HCT116 (cell line): ENCODE measurements at regions not wholly inside any gene's neighbourhood (a gene's known extent, or its start where the extent isn't known, plus 50 kb on each side); places are given as distances from the start of the nearest gene placed in this dataset.

Source experiments
- ATAC-seq: fragments of 200-7000 bp; cut with Tn5 transposase; 2 replicates; pipeline ENCODE4 v1.9.1; 2020; ENCODE audit warnings: mild to moderate bottlenecking, moderate library complexity
- BruUV-seq: library from RNA; stranded (reverse); fragments of 400-500 nt; replicated peaks from 2 replicates; lab custom pipeline; 2021; lab: Mats Ljungman, UMichigan
- CTCF ChIA-PET: fragments of 300-600 bp; sonication (Branson Sonifier 250); formaldehyde crosslinking; loops from one replicate; lab custom pipeline; 2021; ENCODE audit warnings: antibody characterized with exemption; lab: Charles Lee
- POLR2A ChIA-PET: fragments of 300-600, 350-600 bp; sonication (Branson Sonifier 250); formaldehyde crosslinking; loops from one replicate; lab custom pipeline; 2021; ENCODE audit warnings: antibody characterized with exemption; lab: Charles Lee
- RAD21 ChIA-PET, 2 experiments: fragments of 300-600 bp; sonication (Branson Sonifier 250); formaldehyde crosslinking; loops; one replicate each; lab custom pipeline; 2023; ENCODE audit warnings: low total read pairs in 2 of 2; ENCODE audit not compliant: uncharacterized antibody in 2 of 2, unreplicated experiment in 2 of 2, low non-redundant PET in 1 of 2; lab: Charles Lee
- DNase-seq: peaks from one replicate; pipeline ENCODE4 v3.0.0-alpha.2; 2010; ENCODE audit warnings: low read depth, low spot score
- H2AFZ ChIP-seq: fragments of 200-600 bp; shearing (Covaris generic), sonication (generic); 2 replicates; pipeline ENCODE4 v1.6.1; 2017; ENCODE audit warnings: low read depth, mixed run types, mixed read lengths, antibody characterized with exemption, low read length; ENCODE audit not compliant: poor library complexity, severe bottlenecking
- H3K27ac ChIP-seq: 2 replicates; pipeline ENCODE4 v1.5.1; 2012; ENCODE audit warnings: low read depth, low read length
- H3K27me3 ChIP-seq: fragments of 200-600 bp; sonication (generic); 2 replicates; pipeline ENCODE4 v1.6.1; 2016; ENCODE audit warnings: mixed run types, low read length, mixed read lengths; ENCODE audit not compliant: insufficient read depth
- H3K36me3 ChIP-seq, 2 experiments: fragments of 200-500 bp in 1 of 2; fragments of 200-600 bp in 1 of 2; sonication (Bioruptor generic) in 1 of 2; sonication (generic) in 1 of 2; 2 replicates each; pipeline versions ENCODE4 v1.5.1 to v1.6.1; 2014 to 2016; ENCODE audit warnings: low read length in 2 of 2, inconsistent platforms in 1 of 2, mixed read lengths in 1 of 2, mixed run types in 1 of 2; ENCODE audit not compliant: insufficient read depth in 2 of 2, control insufficient read depth in 1 of 2
- H3K4me1 ChIP-seq, 2 experiments: fragments of 200-600 bp in 1 of 2; sonication (generic) in 1 of 2; 2 replicates each; pipeline versions ENCODE4 v1.5.1 to v1.6.1; 2012 to 2017; ENCODE audit warnings: low read length in 2 of 2, inconsistent platforms in 1 of 2, mild to moderate bottlenecking in 1 of 2, mixed read lengths in 1 of 2, mixed run types in 1 of 2, moderate library complexity in 1 of 2; ENCODE audit not compliant: insufficient read depth in 2 of 2, control insufficient read depth in 1 of 2
- H3K4me2 ChIP-seq: fragments of 200-600 bp; sonication (generic); 2 replicates; pipeline ENCODE4 v1.6.1; 2017; ENCODE audit warnings: mixed run types, low read length, mixed read lengths
- H3K4me3 ChIP-seq, 2 experiments: fragments of 200-600 bp in 1 of 2; sonication (generic) in 1 of 2; replicated peaks in 1 of 2; 2 replicates each; pipeline ENCODE4 v1.5.1; 2011 to 2016; ENCODE audit warnings: low read length in 2 of 2, control low read depth in 1 of 2, low read depth in 1 of 2, mild to moderate bottlenecking in 1 of 2, mixed read lengths in 1 of 2, mixed run types in 1 of 2
- H3K79me2 ChIP-seq: fragments of 200-600 bp; sonication (generic); 2 replicates; pipeline ENCODE4 v1.6.1; 2017; ENCODE audit warnings: mild to moderate bottlenecking, mixed run types, low read length, moderate library complexity, mixed read lengths; ENCODE audit not compliant: insufficient read depth
- H3K9ac ChIP-seq: fragments of 200-600 bp; sonication (generic); 2 replicates; pipeline ENCODE4 v1.6.1; 2016; ENCODE audit warnings: low read length, mixed read lengths
- H3K9me2 ChIP-seq: fragments of 200-600 bp; sonication (generic), shearing (Covaris generic); 2 replicates; pipeline ENCODE4 v1.6.1; 2017; ENCODE audit warnings: mixed run types, mild to moderate bottlenecking, moderate library complexity; ENCODE audit not compliant: insufficient read depth
- H3K9me3 ChIP-seq, 2 experiments: fragments of 200-500 bp in 1 of 2; fragments of 200-600 bp in 1 of 2; sonication (Bioruptor generic) in 1 of 2; sonication (generic) in 1 of 2; 2 replicates each; pipeline ENCODE4 v1.6.1; 2014 to 2017; ENCODE audit warnings: low read length in 2 of 2, mixed read lengths in 2 of 2, inconsistent platforms in 1 of 2, low read depth in 1 of 2, mild to moderate bottlenecking in 1 of 2, mixed run types in 1 of 2, moderate library complexity in 1 of 2; ENCODE audit not compliant: control insufficient read depth in 1 of 2, insufficient read depth in 1 of 2
- H4K20me1 ChIP-seq: fragments of 200-600 bp; sonication (generic), shearing (Covaris generic); 2 replicates; pipeline ENCODE4 v1.6.1; 2017; ENCODE audit warnings: mixed run types, mild to moderate bottlenecking, moderate library complexity; ENCODE audit not compliant: insufficient read depth
- ATF3 ChIP-seq: IDR thresholded peaks from 2 replicates; pipeline ENCODE4 v1.6.1; 2012
- CEBPB ChIP-seq: IDR thresholded peaks from 2 replicates; pipeline ENCODE4 v1.6.1; 2012; ENCODE audit warnings: low read depth
- CTCF ChIP-seq, 3 experiments: fragments of 200-600 bp in 1 of 3; sonication (generic) in 1 of 3; IDR thresholded peaks in 2 of 3; conservative IDR thresholded peaks in 1 of 3; 2 replicates each; pipeline ENCODE4 v1.5.1; 2012 to 2017; ENCODE audit warnings: low read depth in 2 of 3, low read length in 2 of 3, antibody characterized with exemption in 1 of 3, borderline replicate concordance in 1 of 3, control low read depth in 1 of 3, mild to moderate bottlenecking in 1 of 3, mixed read lengths in 1 of 3, mixed run types in 1 of 3, moderate library complexity in 1 of 3; ENCODE audit not compliant: insufficient read depth in 1 of 3
- EGR1 ChIP-seq: IDR thresholded peaks from 2 replicates; pipeline ENCODE4 v1.6.1; 2012; ENCODE audit warnings: low read depth
- EZH2 ChIP-seq: fragments of 200-600 bp; sonication (generic); IDR thresholded peaks from 2 replicates; pipeline ENCODE4 v1.6.1; 2017; ENCODE audit warnings: antibody characterized with exemption, mixed run types
- EZH2phosphoT487 ChIP-seq: fragments of 200-600 bp; IDR thresholded peaks from 2 replicates; pipeline ENCODE4 v1.6.1; 2018; ENCODE audit warnings: antibody characterized with exemption, borderline replicate concordance
- FOSL1 ChIP-seq: IDR thresholded peaks from 2 replicates; pipeline ENCODE4 v1.6.1; 2012; ENCODE audit warnings: low read depth
- JUND ChIP-seq: IDR thresholded peaks from 2 replicates; pipeline ENCODE4 v1.6.1; 2012
- MAX ChIP-seq: IDR thresholded peaks from 2 replicates; pipeline ENCODE4 v1.6.1; 2012
- POLR2A ChIP-seq: IDR thresholded peaks from 2 replicates; pipeline ENCODE4 v1.7.0; 2011; ENCODE audit warnings: borderline replicate concordance; ENCODE audit not compliant: insufficient read depth, insufficient read length; ENCODE audit errors: extremely low read depth
- POLR2AphosphoS5 ChIP-seq: IDR thresholded peaks from 2 replicates; pipeline ENCODE4 v1.6.1; 2011; ENCODE audit warnings: mild to moderate bottlenecking, low read depth, low read length, moderate library complexity
- RAD21 ChIP-seq: IDR thresholded peaks from 2 replicates; pipeline ENCODE4 v1.6.1; 2012; ENCODE audit warnings: low read depth, mild to moderate bottlenecking
- REST ChIP-seq: IDR thresholded peaks from 2 replicates; pipeline ENCODE4 v1.6.1; 2012; ENCODE audit warnings: low read depth
- SIN3A ChIP-seq: IDR thresholded peaks from 2 replicates; pipeline ENCODE4 v1.6.1; 2012; ENCODE audit warnings: low read depth
- SRF ChIP-seq: IDR thresholded peaks from 2 replicates; pipeline ENCODE4 v1.6.1; 2012; ENCODE audit warnings: low read depth
- TCF7L2 ChIP-seq: IDR thresholded peaks from 2 replicates; pipeline ENCODE4 v1.7.0; 2011; ENCODE audit warnings: borderline replicate concordance, inconsistent platforms; ENCODE audit not compliant: insufficient read depth, insufficient read length; ENCODE audit errors: extremely low read depth
- YY1 ChIP-seq: IDR thresholded peaks from 2 replicates; pipeline ENCODE4 v1.6.1; 2011; ENCODE audit warnings: low read length, low read depth, moderate library complexity, mild to moderate bottlenecking; ENCODE audit not compliant: insufficient replicate concordance; ENCODE audit errors: extremely low read depth
- ZBTB33 ChIP-seq: IDR thresholded peaks from 2 replicates; pipeline ENCODE4 v1.6.1; 2011; ENCODE audit warnings: mild to moderate bottlenecking, low read length, moderate library complexity; ENCODE audit not compliant: insufficient replicate concordance; ENCODE audit errors: extremely low read depth
- ZFX ChIP-seq: fragments of 450-650 bp; IDR thresholded peaks from 2 replicates; pipeline ENCODE4 v1.6.1; 2017
- ZNF274 ChIP-seq: fragments of 200-500 bp; sonication (Bioruptor generic); IDR thresholded peaks from 2 replicates; pipeline ENCODE4 v1.6.1; 2014; ENCODE audit warnings: mild to moderate bottlenecking, low read depth, low read length, inconsistent platforms
- intact Hi-C: fragments of 100-400 bp; cut with micrococcal nuclease; formaldehyde crosslinking; loops from 2 replicates; pipeline ENCODE4 v1.10.0; 2022

GRCh38 chr11:103628121-103628520 lies 408.3 kb upstream of the DDI1 start:
- TF ChIP-seq POLR2AphosphoS5 (no peak), MAX (no peak), TCF7L2 (no peak), FOSL1 (no peak), JUND (no peak), ATF3 (no peak), ZBTB33 (no peak), POLR2A (no peak), CTCF (IDR thresholded peaks at IDR 0.05 in 2 of 3, conservative IDR thresholded peaks at IDR 0.05 in 1 of 3; ENCODE audit: borderline replicate concordance in 1 of 3, insufficient read depth in 1 of 3, low read depth in 2 of 3, low read length in 2 of 3) (no peak), ZFX (no peak), ZNF274 (no peak), YY1 (no peak), EGR1 (no peak), REST (no peak), EZH2phosphoT487 (no peak), SRF (no peak), CEBPB (no peak), EZH2 (no peak), SIN3A (no peak), RAD21 (no peak)
- TF ChIP-seq, all 23 proteins: peak for 0
- CTCF ChIA-PET: no interaction called here
- no peak overlapping the region for H3K9ac ChIP-seq
- DNase-seq (no peak), ATAC-seq (no peak)
- no peaks in the 10 kb centered on the region for H4K20me1 ChIP-seq
- BruUV-seq: no TSS peak
- H3K4me3 ChIP-seq: no peak overlapping the region
- no peak overlapping the region for H3K27ac ChIP-seq
- no peaks in the 10 kb centered on the region for H3K9me2 ChIP-seq
- H3K4me2 ChIP-seq: no peak overlapping the region
- H3K9me3 ChIP-seq: no peaks in the 10 kb centered on the region
- H3K4me1 ChIP-seq: peaks cover 0 to 13% of the 10 kb centered on the region in 2 experiments; a peak in 2 of 4 replicates
- intact Hi-C loops: no loop called here
- POLR2A ChIA-PET: no interaction called here
- H2AFZ ChIP-seq: no peak overlapping the region
- no peaks in the 10 kb centered on the region for H3K36me3 ChIP-seq
- RAD21 ChIA-PET: no interaction called here
- no peaks in the 10 kb centered on the region for H3K27me3 ChIP-seq
- no peaks in the 10 kb centered on the region for H3K79me2 ChIP-seq
